Body of pancreas (tissue), 4 donors: ENCODE measurements at regions not wholly inside any gene's neighbourhood (a gene's known extent, or its start where the extent isn't known, plus 50 kb on each side); places are given as distances from the start of the nearest gene placed in this dataset.
A peak's percentile ranks its signal among the peaks of the same experiment; 100 is the strongest.

Source experiments
- ATAC-seq: fragments of 150-250 bp; one replicate; pipeline ENCODE4 v1.9.1; 2016
- DNase-seq, 4 donors: peaks; one replicate each; pipeline ENCODE4 v3.0.0-alpha.2; 2019
- H3K27ac ChIP-seq, 4 donors: fragments of 200-600 bp; sonication (generic); 1 replicate in 3 of 4; 2 replicates in 1 of 4; pipeline versions ENCODE4 v1.5.1 to v1.6.1; 2016 to 2019; ENCODE audit warnings: mild to moderate bottlenecking in 1 of 4, mixed read lengths in 1 of 4, moderate library complexity in 1 of 4
- H3K27me3 ChIP-seq, 2 donors: fragments of 200-600 bp; sonication (generic); one replicate each; pipeline ENCODE4 v1.6.0; 2016; ENCODE audit warnings: mild to moderate bottlenecking in 1 of 2
- H3K36me3 ChIP-seq, 2 donors: fragments of 200-600 bp; sonication (generic); replicated peaks in 1 of 2; 2 replicates each; pipeline ENCODE4 v1.5.1; 2016; ENCODE audit warnings: low read depth in 2 of 2; ENCODE audit not compliant: insufficient read depth in 1 of 2
- H3K4me1 ChIP-seq: fragments of 200-600 bp; sonication (generic); one replicate; pipeline ENCODE4 v1.6.0; 2016
- H3K4me3 ChIP-seq, 2 donors: fragments of 200-600 bp; sonication (generic); 1 replicate in 1 of 2; 2 replicates in 1 of 2; pipeline ENCODE4 v1.5.1; 2016 to 2019
- H3K9me3 ChIP-seq, 3 donors: fragments of 200-600 bp; sonication (generic); 1 replicate in 2 of 3; 2 replicates in 1 of 3; pipeline ENCODE4 v1.5.1; 2016
- POLR2A ChIP-seq, 3 donors: fragments of 450-650 bp; IDR thresholded peaks; one replicate each; pipeline ENCODE4 v1.6.1; 2016; ENCODE audit warnings: antibody characterized with exemption in 3 of 3, mild to moderate bottlenecking in 2 of 3
- whole genome bisulfite sequencing, 2 donors: methylation state at CpG; one replicate each; pipeline ENCODE4 v1.1.5; 2017; 5-methylcytosine and 5-hydroxymethylcytosine counted together
- intact Hi-C: fragments of 100-400 bp; cut with DNase I; formaldehyde crosslinking; loops from one replicate; pipeline ENCODE4 v1.15.1; 2023
- TF ChIP-seq, protein P1 (sequence below), 7 experiments: fragments of 450-650 bp in 4 of 7; fragments of 200-600 bp in 3 of 7; sonication (generic) in 3 of 7; IDR thresholded peaks; one replicate each; pipeline ENCODE4 v1.5.1; 2016 to 2019; ENCODE audit warnings: antibody characterized with exemption in 7 of 7

DNA sequence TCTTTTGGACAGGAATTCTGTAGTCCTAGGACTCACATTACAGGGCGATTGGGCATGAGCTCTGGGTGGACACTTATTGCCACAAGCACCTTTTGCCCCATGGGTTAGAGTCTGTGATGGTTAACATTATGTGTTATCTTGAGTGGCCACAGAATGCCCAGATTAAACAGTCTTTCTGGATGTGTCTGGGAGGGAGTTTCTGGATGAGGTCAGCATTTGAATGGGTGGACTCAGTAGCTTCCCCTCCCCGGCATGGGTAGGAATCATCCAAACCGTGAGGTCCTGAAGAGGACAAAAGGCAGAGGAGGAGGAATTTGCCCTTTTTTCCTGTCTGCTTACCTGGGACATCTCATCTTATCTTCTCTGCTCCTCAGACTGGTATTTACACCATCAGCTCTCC, 85.6 kb downstream of the BMP4 start:
- ATAC-seq (no peak), DNase-seq (no peak)
- intact Hi-C loops = no loop called here
- Histone ChIP-seq H3K27me3 (no peaks in the 10 kb centered on the region), H3K4me3 (no peak overlapping the region), H3K27ac (no peak overlapping the region), H3K4me1 (peaks cover 3% of the 10 kb centered on the region), H3K36me3 (no peaks in the 10 kb centered on the region), H3K9me3 (no peaks in the 10 kb centered on the region)
- WGBS, 2 donors = 60 to 76% methylated on average over 2 to 3 of the region's 3 CpGs
- TF ChIP-seq, protein P1, sequence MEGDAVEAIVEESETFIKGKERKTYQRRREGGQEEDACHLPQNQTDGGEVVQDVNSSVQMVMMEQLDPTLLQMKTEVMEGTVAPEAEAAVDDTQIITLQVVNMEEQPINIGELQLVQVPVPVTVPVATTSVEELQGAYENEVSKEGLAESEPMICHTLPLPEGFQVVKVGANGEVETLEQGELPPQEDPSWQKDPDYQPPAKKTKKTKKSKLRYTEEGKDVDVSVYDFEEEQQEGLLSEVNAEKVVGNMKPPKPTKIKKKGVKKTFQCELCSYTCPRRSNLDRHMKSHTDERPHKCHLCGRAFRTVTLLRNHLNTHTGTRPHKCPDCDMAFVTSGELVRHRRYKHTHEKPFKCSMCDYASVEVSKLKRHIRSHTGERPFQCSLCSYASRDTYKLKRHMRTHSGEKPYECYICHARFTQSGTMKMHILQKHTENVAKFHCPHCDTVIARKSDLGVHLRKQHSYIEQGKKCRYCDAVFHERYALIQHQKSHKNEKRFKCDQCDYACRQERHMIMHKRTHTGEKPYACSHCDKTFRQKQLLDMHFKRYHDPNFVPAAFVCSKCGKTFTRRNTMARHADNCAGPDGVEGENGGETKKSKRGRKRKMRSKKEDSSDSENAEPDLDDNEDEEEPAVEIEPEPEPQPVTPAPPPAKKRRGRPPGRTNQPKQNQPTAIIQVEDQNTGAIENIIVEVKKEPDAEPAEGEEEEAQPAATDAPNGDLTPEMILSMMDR (IDR thresholded peaks at IDR 0.05) = no peak
- no peak for TF ChIP-seq POLR2A (IDR thresholded peaks at IDR 0.05)

DNA sequence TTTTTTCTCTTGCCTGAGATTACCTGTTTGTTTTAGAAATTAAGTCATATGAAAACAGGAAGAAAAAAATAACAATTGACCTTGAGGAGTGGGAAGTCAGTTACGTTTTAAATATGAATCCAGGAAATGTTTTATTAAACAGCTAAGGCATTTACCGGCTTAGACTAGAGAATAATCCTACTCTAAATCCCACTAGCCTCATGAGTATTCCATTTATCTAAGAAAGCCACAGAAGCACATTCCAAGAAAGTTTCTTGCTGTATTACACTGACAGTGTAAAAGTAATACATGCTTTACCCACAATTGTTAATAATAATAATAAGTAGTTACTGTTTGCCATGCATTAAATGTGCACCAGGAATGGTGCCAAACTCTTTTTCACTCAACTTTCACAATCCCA, 90.9 kb downstream of the BMP4 start:
- Histone ChIP-seq H3K9me3 (no peaks in the 10 kb centered on the region), H3K36me3 (no peaks in the 10 kb centered on the region), H3K4me1 (no peaks in the 10 kb centered on the region), H3K4me3 (no peak overlapping the region), H3K27ac (no peak overlapping the region), H3K27me3 (no peaks in the 10 kb centered on the region)
- intact Hi-C loops = no loop called here
- WGBS, 2 donors = 35 to 40% methylated on average over 2 of the region's 2 CpGs
- no peak for DNase-seq
- no peak for TF ChIP-seq POLR2A (IDR thresholded peaks at IDR 0.05)
- TF ChIP-seq, protein P1 (IDR thresholded peaks at IDR 0.05) = no peak
- ATAC-seq = no peak

DNA sequence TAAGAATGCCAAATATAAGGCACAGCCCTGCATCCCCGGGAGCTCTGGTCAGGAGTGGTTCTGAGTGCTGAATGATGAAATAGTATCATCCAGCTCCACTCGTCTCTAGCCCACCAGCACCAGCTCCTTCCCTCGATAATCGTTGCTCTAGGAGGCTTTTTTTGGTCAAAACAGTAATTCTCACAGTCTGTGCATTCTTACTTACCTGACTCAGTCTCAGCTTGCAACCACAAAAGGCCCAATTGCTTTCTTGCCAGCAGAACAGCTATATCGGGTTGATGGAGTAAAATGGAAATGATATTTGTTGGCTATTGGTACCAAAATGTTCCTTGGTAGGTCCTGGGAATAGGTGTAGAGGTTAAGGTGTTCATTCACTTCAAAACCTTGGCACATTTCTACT, 94.8 kb downstream of the BMP4 start:
- Histone ChIP-seq H3K27ac (no peak overlapping the region), H3K9me3 (no peaks in the 10 kb centered on the region), H3K4me3 (no peak overlapping the region), H3K27me3 (no peaks in the 10 kb centered on the region), H3K4me1 (no peaks in the 10 kb centered on the region), H3K36me3 (no peaks in the 10 kb centered on the region)
- no peak for DNase-seq
- TF ChIP-seq POLR2A (IDR thresholded peaks at IDR 0.05) = no peak
- TF ChIP-seq, protein P1 (IDR thresholded peaks at IDR 0.05) = no peak
- 68 to 81% methylated on average over 5 of the region's 5 CpGs for WGBS, 2 donors
- no peak for ATAC-seq
- intact Hi-C loops = no loop called here

DNA sequence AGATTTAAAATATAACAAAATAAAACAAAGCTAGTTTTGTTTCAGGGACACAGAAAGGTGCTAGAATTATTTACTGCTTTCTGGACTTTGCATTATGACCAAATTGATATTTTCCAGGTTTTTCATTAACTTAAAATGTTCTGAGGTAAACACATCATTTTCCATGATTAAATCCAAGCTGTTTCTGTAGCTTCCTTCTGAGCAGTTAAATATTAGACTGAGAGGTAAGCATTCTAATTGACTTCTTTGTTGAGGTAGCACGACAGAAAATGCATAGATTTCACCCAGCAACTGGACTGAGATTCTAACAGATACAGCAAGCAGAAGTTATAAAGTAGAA, 98.3 kb downstream of the BMP4 start:
- Histone ChIP-seq H3K4me3 (no peak overlapping the region), H3K27ac (peak overlapping the region in 2 of 4 donors; percentile 6 to 25), H3K9me3 (no peaks in the 10 kb centered on the region), H3K27me3 (no peaks in the 10 kb centered on the region), H3K4me1 (no peaks in the 10 kb centered on the region), H3K36me3 (no peaks in the 10 kb centered on the region)
- ATAC-seq (no peak), DNase-seq (no peak)
- intact Hi-C loops = no loop called here
- WGBS, 2 donors = 19 to 26% methylated on average over 1 of the region's 1 CpG
- TF ChIP-seq, protein P1 (IDR thresholded peaks at IDR 0.05) = no peak
- TF ChIP-seq POLR2A (IDR thresholded peaks at IDR 0.05) = no peak

DNA sequence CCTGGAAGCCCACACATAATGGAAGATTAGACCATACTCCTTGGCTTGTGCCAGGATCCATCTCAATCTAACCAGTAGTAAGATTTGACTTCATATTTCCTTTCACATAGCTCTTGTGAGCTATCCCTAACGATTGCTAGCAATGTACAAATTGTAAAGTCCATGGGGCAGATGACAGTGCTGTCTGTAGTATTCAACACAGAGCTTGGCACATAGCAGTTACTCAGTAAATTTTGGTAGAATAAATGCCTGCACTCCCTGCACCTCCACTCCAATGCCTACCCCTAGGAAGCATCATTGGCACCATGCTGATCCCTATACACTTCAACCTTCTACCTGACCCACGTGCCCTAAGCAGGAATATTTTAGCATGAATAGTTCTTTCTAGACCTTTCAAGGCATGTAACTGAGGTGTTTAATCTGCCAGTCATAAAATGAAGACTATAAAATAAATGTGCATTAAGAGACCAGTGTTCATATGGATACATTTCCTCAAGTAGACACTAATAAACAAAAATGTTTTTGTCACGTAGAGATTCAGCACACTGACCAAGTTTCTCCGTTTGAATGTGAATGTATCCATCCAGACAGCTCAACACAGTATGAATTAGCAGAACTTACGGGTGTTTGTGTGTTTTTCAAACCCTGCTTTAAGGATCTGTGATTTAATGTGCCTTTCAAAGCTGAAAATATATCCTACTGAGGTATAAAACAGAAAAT, 98.8 kb downstream of the BMP4 start:
- H3K27ac ChIP-seq = peak overlapping the region in 2 of 4 donors; percentile 18 to 25
- H3K4me1 ChIP-seq = no peaks in the 10 kb centered on the region
- H3K9me3 ChIP-seq = no peaks in the 10 kb centered on the region
- DNase-seq (no peak), ATAC-seq (no peak)
- WGBS, 2 donors = 29 to 32% methylated on average over 5 of the region's 5 CpGs
- intact Hi-C loops = no loop called here
- no peaks in the 10 kb centered on the region for H3K36me3 ChIP-seq
- no peaks in the 10 kb centered on the region for H3K27me3 ChIP-seq
- no peak overlapping the region for H3K4me3 ChIP-seq
- TF ChIP-seq POLR2A (IDR thresholded peaks at IDR 0.05) = no peak
- TF ChIP-seq, protein P1 (IDR thresholded peaks at IDR 0.05) = no peak
